Activated naive CD4-positive, alpha-beta T cell treated with anti-CD3 and anti-CD28 coated beads, Interleukin-2, amount 10 ng/mL, durations not matched to agents 7 days and 5 days (primary cell): ENCODE measurements at regions not wholly inside any gene's neighbourhood (a gene's known extent, or its start where the extent isn't known, plus 50 kb on each side); places are given as distances from the start of the nearest gene placed in this dataset.

ENCODE experiments used
- CTCF ChIA-PET: fragments of 350-600 bp; sonication (Branson Sonifier 250); formaldehyde crosslinking; loops from one replicate; lab custom pipeline; 2021; ENCODE audit warnings: antibody characterized with exemption; lab: Charles Lee
- DNase-seq: peaks from one replicate; pipeline ENCODE4 v3.0.0-alpha.2; 2020
- H3K27ac Mint-ChIP-seq: one replicate; pipeline ENCODE4 v1.8.0; 2021; ENCODE audit warnings: mild to moderate bottlenecking, moderate library complexity, mixed read lengths
- H3K27me3 Mint-ChIP-seq: one replicate; pipeline ENCODE4 v1.8.0; 2021; ENCODE audit warnings: mild to moderate bottlenecking, mixed read lengths
- H3K36me3 Mint-ChIP-seq: one replicate; pipeline ENCODE4 v1.8.0; 2021; ENCODE audit warnings: mixed read lengths
- H3K4me1 Mint-ChIP-seq: one replicate; pipeline ENCODE4 v1.8.0; 2021; ENCODE audit warnings: mixed read lengths
- H3K4me3 Mint-ChIP-seq: one replicate; pipeline ENCODE4 v1.8.0; 2021; ENCODE audit warnings: mild to moderate bottlenecking, moderate library complexity, mixed read lengths
- H3K9me3 Mint-ChIP-seq: one replicate; pipeline ENCODE4 v1.8.0; 2021; ENCODE audit warnings: mixed read lengths

DNA sequence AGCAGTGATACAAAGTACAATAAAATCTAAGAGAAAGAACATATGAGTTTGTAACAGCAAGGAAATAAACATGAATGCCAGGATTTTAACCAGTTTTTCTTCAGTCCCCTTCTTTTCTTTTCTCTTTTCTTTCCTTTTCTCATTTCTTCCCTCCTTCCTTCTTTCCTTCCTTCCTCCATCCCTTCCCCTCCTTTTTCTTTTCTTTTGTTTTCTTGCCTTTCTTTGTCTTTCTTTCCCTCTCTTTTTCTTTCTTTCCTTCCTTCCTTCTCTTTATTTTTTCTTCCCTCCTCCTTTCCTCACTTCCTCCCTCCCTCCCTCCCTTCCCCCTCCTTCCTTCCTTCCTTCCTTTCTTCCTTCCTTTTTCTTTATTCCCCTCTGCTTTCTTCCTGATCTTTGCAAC lies 142.8 kb upstream of the SYT4 start:
- no peaks in the 10 kb centered on the region for H3K36me3 Mint-ChIP-seq
- no peak for DNase-seq
- H3K4me1 Mint-ChIP-seq, result no peaks in the 10 kb centered on the region
- H3K27ac Mint-ChIP-seq, result no peak overlapping the region
- CTCF ChIA-PET, result interaction anchor here (0.6 kb wide), 1 partner anchor 57 kb away, joined by 3 read pairs; no protein-coding TSS in a partner anchor
- H3K27me3 Mint-ChIP-seq, result no peaks in the 10 kb centered on the region
- H3K9me3 Mint-ChIP-seq, result peaks cover 2% of the 10 kb centered on the region
- H3K4me3 Mint-ChIP-seq, result no peak overlapping the region

DNA sequence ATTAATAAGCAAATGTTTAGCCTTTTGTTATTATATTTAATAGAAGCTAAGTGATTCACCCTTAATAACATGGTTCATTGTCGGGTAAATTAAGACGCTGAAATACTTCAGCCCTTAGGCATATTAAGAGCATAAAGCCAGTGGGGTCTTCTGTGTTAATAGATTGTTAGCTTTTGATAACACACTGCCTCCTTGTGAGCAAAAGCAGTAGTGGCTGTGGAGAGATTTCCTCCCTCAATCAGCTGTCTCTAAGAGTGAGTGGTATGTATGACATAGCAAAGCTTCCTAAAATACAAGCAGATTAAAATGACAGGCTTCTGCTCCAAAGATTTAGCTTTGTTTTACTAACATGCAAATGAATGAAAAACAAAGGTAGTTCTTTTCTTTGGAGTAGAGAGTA lies 143.7 kb upstream of the SYT4 start:
- CTCF ChIA-PET, result no interaction called here
- H3K9me3 Mint-ChIP-seq, result peaks cover 5% of the 10 kb centered on the region
- H3K4me1 Mint-ChIP-seq, result no peaks in the 10 kb centered on the region

DNA sequence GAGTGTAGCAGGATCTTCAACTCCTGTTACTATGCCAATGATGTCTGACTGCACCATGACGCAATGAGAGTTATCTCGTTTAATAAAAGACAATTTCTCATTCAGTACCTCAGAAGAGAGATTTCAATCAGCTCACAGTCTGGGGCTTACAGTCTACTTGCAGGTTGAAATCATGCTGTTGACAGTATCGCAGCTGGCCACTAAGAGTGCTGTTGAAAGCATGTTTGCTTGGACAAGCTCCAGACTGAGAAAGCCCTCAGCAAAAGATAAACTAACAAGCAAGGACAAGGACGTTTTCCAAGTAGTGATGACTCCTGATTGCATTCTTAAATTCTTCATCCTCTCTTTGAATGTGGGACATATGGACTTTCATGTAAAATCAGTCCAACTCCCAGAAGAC lies 145.2 kb upstream of the SYT4 start:
- Mint-ChIP-seq H3K9me3 (peaks cover 5% of the 10 kb centered on the region), H3K27ac (no peak overlapping the region), H3K36me3 (no peaks in the 10 kb centered on the region), H3K4me3 (no peak overlapping the region), H3K27me3 (no peaks in the 10 kb centered on the region), H3K4me1 (no peaks in the 10 kb centered on the region)
- CTCF ChIA-PET, result no interaction called here
- no peak for DNase-seq

More for the DNA sequence above, 143.7 kb upstream of the SYT4 start:
- no peak for DNase-seq
- H3K36me3 Mint-ChIP-seq, result no peaks in the 10 kb centered on the region
- no peak overlapping the region for H3K27ac Mint-ChIP-seq
- no peak overlapping the region for H3K4me3 Mint-ChIP-seq
- H3K27me3 Mint-ChIP-seq, result no peaks in the 10 kb centered on the region

DNA sequence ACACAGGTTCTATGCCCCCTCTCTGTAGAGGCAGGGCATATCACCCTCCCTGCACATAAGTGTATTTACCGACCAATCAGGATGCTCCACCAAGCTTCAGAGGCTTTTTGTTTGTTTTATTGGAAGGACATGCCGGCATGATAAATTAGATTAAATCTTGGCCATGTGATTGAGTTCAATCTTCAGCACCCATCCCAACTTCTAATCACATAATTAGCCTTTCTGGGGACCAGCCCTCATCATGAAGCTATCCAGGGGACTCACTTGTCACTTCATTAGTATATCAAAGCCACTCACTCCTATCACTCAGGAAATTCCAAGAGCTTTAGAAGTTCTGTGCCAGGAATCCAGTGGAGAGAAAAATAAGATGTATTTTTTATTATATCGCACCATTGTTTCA lies 158.6 kb upstream of the SYT4 start:
- H3K9me3 Mint-ChIP-seq, result peaks cover 16% of the 10 kb centered on the region

DNA sequence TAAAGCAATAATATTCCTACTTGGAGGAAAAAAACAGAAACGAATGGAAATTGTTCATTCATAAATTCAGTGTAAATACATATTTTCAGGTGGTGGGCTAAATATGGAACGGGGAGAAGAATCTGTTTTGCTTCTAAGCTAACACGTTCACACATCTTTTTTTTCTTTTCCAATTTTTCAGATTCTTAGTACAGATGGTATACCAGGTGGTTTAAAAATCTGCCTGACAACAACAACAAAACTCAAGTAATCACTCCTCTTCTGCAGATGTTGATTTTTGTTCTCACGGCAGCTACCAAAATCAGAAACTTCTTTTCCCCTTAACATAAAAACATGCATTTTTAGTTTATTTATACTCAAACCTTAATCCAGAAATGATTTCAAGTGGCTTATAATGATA lies 164.8 kb upstream of the SYT4 start:
- no peaks in the 10 kb centered on the region for H3K4me1 Mint-ChIP-seq
- H3K27me3 Mint-ChIP-seq, result no peaks in the 10 kb centered on the region
- CTCF ChIA-PET, result no interaction called here
- no peaks in the 10 kb centered on the region for H3K36me3 Mint-ChIP-seq
- no peak for DNase-seq
- no peak overlapping the region for H3K4me3 Mint-ChIP-seq
- H3K9me3 Mint-ChIP-seq, result peaks cover 17% of the 10 kb centered on the region
- no peak overlapping the region for H3K27ac Mint-ChIP-seq

More for the DNA sequence above, 158.6 kb upstream of the SYT4 start:
- Mint-ChIP-seq H3K36me3 (no peaks in the 10 kb centered on the region), H3K27ac (no peak overlapping the region), H3K4me1 (no peaks in the 10 kb centered on the region), H3K4me3 (no peak overlapping the region), H3K27me3 (no peaks in the 10 kb centered on the region)
- DNase-seq, result no peak
- CTCF ChIA-PET, result no interaction called here

DNA sequence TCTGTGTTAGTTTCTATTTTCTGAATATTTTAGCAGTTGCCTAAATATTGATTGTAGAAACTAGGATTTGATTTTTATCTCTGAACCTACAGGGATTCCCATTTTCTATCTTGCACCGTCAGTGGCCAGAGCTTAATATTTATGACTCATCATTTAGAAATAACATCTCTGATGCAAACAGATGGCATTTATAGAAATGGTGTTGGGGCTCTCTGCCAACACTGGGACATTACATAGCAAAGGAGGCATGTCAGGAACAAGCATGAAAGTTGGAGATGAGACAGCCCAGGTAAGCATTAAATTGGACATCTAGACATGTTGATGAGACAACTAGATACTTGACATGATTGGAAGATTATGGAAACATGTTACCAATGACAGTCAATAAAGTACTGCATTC lies 165.3 kb upstream of the SYT4 start:
- CTCF ChIA-PET, result no interaction called here
- Mint-ChIP-seq H3K36me3 (no peaks in the 10 kb centered on the region), H3K27ac (no peak overlapping the region), H3K9me3 (peaks cover 14% of the 10 kb centered on the region), H3K27me3 (no peaks in the 10 kb centered on the region), H3K4me3 (no peak overlapping the region), H3K4me1 (no peaks in the 10 kb centered on the region)
- DNase-seq, result no peak

DNA sequence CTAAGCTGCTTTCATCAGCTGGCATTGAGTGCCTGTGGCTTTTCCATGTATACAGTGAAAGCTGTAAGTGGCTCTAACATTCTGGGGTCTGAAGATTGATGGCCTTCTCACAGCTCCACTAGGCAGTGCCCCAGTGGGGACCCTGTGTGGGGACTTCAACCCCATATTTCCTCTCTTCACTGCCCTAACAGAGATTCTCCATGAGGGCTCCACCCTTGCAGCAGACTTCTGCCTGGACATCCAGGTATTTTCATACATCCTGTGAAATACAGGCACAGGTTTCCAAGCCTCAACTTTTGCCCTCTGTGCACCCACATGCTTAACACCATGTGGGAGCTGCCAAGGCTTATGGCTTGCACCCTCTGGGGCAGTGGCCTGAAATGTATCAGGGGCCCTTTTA lies 188.2 kb upstream of the SYT4 start:
- CTCF ChIA-PET, result no interaction called here
- Mint-ChIP-seq H3K36me3 (no peaks in the 10 kb centered on the region), H3K27ac (no peak overlapping the region), H3K9me3 (peaks cover 15% of the 10 kb centered on the region), H3K4me1 (no peaks in the 10 kb centered on the region), H3K4me3 (no peak overlapping the region), H3K27me3 (no peaks in the 10 kb centered on the region)
- DNase-seq, result no peak

DNA sequence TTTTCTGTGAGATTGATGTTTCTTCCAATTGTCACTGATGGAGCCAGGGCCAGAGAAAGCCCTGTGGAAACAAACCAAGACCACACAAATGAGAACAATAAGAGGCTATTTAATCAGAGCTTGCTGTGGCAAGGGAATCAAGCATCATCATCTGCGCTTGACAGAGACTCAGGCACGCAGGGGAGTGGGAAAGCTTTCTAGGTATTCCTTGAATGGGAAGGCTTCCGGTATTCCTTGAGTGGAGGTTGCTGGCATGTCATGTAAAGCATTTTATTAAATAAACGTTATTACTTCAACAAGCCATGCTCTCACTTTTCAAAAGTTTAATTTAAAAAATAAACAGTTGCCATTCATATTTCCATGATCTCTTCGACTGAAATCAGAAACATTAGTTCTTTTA lies 194.6 kb upstream of the SYT4 start:
- peaks cover 2% of the 10 kb centered on the region for H3K9me3 Mint-ChIP-seq
- no peak overlapping the region for H3K4me3 Mint-ChIP-seq
- no peaks in the 10 kb centered on the region for H3K27me3 Mint-ChIP-seq
- H3K27ac Mint-ChIP-seq, result no peak overlapping the region
- CTCF ChIA-PET, result no interaction called here
- no peaks in the 10 kb centered on the region for H3K4me1 Mint-ChIP-seq
- no peak for DNase-seq
- no peaks in the 10 kb centered on the region for H3K36me3 Mint-ChIP-seq

DNA sequence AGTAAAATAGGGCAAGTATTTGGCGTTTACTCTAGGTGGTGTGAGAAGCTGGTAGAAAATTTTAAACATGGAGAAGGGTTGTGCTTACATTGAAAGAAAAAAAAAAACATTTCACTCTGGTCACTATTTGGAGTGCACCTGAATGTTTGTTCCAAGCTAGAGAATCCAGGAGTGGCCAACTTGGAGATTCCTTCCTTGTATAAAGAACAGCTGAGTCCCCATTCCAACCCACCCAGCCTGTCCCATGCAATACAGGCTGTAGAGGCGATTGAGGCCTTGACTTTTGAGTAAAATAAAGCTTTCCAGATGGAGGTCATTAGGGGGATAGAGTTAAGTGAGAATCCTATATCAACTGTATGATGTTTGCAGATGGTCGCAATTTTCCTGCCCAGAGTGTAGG lies 203.8 kb upstream of the SYT4 start:
- no peak for DNase-seq
- CTCF ChIA-PET, result no interaction called here
- Mint-ChIP-seq H3K4me1 (no peaks in the 10 kb centered on the region), H3K27ac (no peak overlapping the region), H3K9me3 (peaks cover 20% of the 10 kb centered on the region), H3K27me3 (no peaks in the 10 kb centered on the region), H3K36me3 (no peaks in the 10 kb centered on the region), H3K4me3 (no peak overlapping the region)

DNA sequence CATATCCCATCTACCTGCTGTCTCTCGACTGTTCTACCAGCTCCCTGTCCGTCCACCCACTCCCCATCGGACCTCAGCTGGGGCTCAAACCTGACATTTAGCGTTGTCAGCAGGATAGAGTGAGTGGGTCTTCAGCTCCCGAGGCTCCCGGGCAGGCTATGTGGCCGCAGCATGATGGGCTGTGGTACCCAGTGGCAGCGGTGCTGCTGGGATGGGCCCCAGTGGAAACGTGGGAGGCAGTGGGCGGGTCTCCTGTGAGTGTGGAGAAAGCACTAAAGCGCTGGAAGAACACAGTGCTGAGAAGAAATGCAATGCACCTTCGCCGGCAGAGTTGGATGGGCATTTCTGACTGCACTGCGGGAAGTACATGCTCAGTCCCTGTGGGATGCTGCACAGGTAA lies 204.8 kb upstream of the SYT4 start:
- Mint-ChIP-seq H3K27me3 (no peaks in the 10 kb centered on the region), H3K4me3 (no peak overlapping the region), H3K27ac (no peak overlapping the region), H3K36me3 (no peaks in the 10 kb centered on the region), H3K9me3 (peaks cover 25% of the 10 kb centered on the region), H3K4me1 (no peaks in the 10 kb centered on the region)
- CTCF ChIA-PET, result no interaction called here
- no peak for DNase-seq

DNA sequence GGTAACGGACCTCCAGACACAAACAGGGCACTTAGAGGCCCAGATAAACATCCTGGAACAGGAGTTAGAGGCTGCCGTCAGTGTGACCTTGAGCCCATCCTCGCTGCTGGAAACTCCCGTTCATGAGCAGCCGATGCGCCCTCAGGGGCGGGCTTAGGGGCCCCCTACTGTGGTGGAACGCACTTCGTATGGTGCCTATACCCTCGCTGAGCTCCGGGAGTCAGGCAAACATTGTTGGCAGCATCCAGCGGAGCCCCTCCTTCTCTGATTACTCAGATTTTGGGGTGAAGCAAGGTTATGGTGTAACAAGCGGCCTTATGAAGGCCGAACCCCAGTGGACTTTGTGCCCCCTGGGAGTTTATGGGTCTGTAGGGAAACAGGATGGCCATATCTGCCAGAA lies 205.3 kb upstream of the SYT4 start:
- Mint-ChIP-seq H3K27me3 (no peaks in the 10 kb centered on the region), H3K27ac (no peak overlapping the region), H3K36me3 (no peaks in the 10 kb centered on the region), H3K4me1 (no peaks in the 10 kb centered on the region), H3K9me3 (peaks cover 25% of the 10 kb centered on the region), H3K4me3 (no peak overlapping the region)
- DNase-seq, result no peak
- CTCF ChIA-PET, result no interaction called here

DNA sequence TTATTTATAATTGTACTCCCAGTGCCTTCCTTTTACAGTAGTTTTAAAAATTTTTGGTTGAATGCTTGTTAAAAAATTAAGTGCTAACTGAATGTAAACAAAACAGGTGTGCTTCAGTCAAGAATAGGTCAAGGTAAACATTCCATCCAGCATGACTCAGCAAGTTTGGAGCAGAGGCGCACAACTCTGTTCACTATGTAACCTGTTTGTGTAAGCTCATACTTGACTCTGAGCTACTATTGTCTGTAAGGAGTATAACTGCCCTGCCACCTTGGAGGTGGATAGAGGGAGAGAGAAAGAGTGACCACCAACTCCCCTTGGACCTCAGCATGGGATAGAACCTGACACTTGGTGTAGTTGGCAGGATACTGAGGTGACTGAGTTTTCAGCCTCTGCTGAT lies 207.4 kb upstream of the SYT4 start:
- no peaks in the 10 kb centered on the region for H3K36me3 Mint-ChIP-seq
- no peak overlapping the region for H3K4me3 Mint-ChIP-seq
- H3K4me1 Mint-ChIP-seq, result no peaks in the 10 kb centered on the region
- DNase-seq, result no peak
- H3K27me3 Mint-ChIP-seq, result no peaks in the 10 kb centered on the region
- no peak overlapping the region for H3K27ac Mint-ChIP-seq
- CTCF ChIA-PET, result no interaction called here
- peaks cover 25% of the 10 kb centered on the region for H3K9me3 Mint-ChIP-seq

DNA sequence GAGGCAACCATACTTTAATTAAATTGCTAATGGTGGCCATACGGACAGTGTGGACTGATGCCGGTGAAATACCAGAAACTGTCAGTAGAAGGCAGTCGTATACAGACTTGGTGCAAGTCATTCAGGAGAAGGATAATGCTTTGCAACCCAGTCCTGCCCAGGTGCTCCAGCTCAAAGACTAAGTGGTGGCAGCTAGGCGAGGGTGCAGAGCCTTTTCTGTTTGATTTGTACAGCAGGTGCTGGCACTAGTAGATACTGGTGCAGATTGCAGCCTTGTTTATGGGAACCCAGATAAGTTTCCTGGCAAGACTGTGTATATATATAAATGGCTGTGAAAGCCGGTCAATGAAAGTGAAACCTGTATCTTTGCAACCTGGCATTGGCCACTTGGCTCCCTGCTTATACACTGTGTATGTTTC lies 208.3 kb upstream of the SYT4 start:
- H3K36me3 Mint-ChIP-seq, result no peaks in the 10 kb centered on the region
- peaks cover 25% of the 10 kb centered on the region for H3K9me3 Mint-ChIP-seq
- DNase-seq, result no peak
- H3K4me3 Mint-ChIP-seq, result no peak overlapping the region
- CTCF ChIA-PET, result no interaction called here
- no peaks in the 10 kb centered on the region for H3K27me3 Mint-ChIP-seq
- no peaks in the 10 kb centered on the region for H3K4me1 Mint-ChIP-seq
- H3K27ac Mint-ChIP-seq, result no peak overlapping the region

DNA sequence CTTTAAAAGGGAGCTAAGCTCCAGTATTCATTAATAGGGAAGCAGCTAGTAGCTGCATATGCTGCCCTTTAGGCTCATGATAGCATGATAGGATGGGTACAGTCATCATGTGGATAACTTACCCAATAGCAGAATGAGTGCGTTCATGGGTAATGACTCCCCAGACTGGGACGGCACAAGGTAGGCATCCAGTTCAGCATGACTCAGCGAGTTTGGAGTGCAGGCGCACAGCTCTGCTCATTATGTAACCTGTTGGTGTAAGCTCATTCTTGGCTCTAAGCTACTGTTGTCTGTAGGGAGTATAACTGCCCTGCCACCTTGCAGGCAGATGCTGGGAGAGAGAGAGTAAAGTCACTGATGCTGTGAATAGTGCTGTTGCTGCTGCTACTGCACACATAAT lies 209.2 kb upstream of the SYT4 start:
- Mint-ChIP-seq H3K4me3 (no peak overlapping the region), H3K36me3 (no peaks in the 10 kb centered on the region), H3K4me1 (no peaks in the 10 kb centered on the region), H3K9me3 (peaks cover 23% of the 10 kb centered on the region), H3K27me3 (no peaks in the 10 kb centered on the region), H3K27ac (no peak overlapping the region)
- no peak for DNase-seq
- CTCF ChIA-PET, result no interaction called here

DNA sequence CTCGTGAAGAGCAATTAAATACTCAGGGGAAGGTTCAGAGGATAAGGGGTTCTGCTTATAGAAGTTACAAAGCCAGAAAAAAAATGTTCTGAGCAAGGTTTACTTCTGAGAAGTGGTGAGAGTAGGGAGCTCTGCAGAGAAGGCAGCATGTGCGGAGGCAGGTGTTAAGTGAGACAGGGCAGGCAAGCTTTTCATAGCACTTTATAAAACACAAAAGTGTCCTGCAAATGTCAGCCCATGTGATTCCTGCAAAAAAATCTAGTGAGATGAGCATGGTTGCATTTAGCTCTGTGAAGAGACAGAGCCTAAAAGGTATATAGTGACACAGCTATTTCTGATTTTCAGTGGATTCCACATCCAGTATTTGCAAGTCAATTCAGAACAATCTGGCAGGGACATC lies 223.8 kb upstream of the SYT4 start:
- Mint-ChIP-seq H3K27me3 (no peaks in the 10 kb centered on the region), H3K4me1 (no peaks in the 10 kb centered on the region), H3K27ac (no peak overlapping the region), H3K36me3 (no peaks in the 10 kb centered on the region), H3K9me3 (peaks cover 20% of the 10 kb centered on the region), H3K4me3 (no peak overlapping the region)
- DNase-seq, result no peak
- CTCF ChIA-PET, result interaction anchor here (0.6 kb wide), 1 partner anchor 11 kb away, joined by 3 read pairs; no protein-coding TSS in a partner anchor

DNA sequence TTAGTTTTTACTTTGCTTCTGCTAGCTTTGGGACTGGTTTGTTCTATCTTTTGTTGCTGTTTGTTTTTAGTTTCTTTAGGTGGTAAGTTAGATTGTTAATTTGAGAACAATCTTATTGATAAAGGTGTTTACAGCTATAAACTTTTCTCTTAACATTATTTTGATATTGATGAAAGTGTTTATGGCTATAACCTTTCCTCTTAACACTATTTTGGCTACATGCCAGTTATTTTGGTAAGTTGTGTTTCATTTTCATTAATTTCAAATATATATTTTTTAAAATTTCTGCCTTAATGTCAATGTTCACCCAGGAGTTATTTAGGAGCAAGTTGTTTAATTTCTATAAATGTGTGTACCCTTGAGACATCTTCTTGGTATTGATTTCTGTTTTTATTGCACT lies 229.6 kb upstream of the SYT4 start:
- Mint-ChIP-seq H3K27me3 (no peaks in the 10 kb centered on the region), H3K9me3 (peaks cover 30% of the 10 kb centered on the region), H3K4me3 (no peak overlapping the region), H3K36me3 (no peaks in the 10 kb centered on the region), H3K27ac (no peak overlapping the region), H3K4me1 (no peaks in the 10 kb centered on the region)
- CTCF ChIA-PET, result no interaction called here
- no peak for DNase-seq
